Brain microvascular endothelial cell (primary cell): ENCODE measurements at regions not wholly inside any gene's neighbourhood (a gene's known extent, or its start where the extent isn't known, plus 50 kb on each side); places are given as distances from the start of the nearest gene placed in this dataset.

Experiments
- DNase-seq: peaks from one replicate; pipeline ENCODE4 v3.0.0-alpha.2; 2020
- H3K27ac ChIP-seq: fragments of 250-450 bp; sonication (Bioruptor Pico); 2 replicates; pipeline ENCODE4 v1.5.1; 2020; ENCODE audit warnings: mild to moderate bottlenecking, moderate library complexity
- H3K27me3 ChIP-seq: fragments of 250-450 bp; sonication (Bioruptor Pico); replicated peaks from 2 replicates; pipeline ENCODE4 v1.5.1; 2020; ENCODE audit warnings: mild to moderate bottlenecking
- H3K36me3 ChIP-seq: fragments of 250-450 bp; sonication (Bioruptor Pico); replicated peaks from 2 replicates; pipeline ENCODE4 v1.5.1; 2020; ENCODE audit warnings: mild to moderate bottlenecking
- H3K4me3 ChIP-seq: 2 replicates; pipeline ENCODE4 v1.5.1; 2011; ENCODE audit warnings: low read depth, mild to moderate bottlenecking, control low read depth, low read length, moderate library complexity
- in situ Hi-C: cut with HindIII; loops from 2 replicates; pipeline ENCODE4 v1.10.0; 2017; ENCODE audit warnings: low sequenced_read_pairs, low pct_ligation_motif_present
- TF ChIP-seq, protein P1 (sequence below): IDR thresholded peaks from 2 replicates; pipeline ENCODE4 v1.5.1; 2011; ENCODE audit warnings: low read depth, mild to moderate bottlenecking, moderate library complexity, low read length, control low read depth, inconsistent platforms; ENCODE audit errors: missing control alignments

DNA sequence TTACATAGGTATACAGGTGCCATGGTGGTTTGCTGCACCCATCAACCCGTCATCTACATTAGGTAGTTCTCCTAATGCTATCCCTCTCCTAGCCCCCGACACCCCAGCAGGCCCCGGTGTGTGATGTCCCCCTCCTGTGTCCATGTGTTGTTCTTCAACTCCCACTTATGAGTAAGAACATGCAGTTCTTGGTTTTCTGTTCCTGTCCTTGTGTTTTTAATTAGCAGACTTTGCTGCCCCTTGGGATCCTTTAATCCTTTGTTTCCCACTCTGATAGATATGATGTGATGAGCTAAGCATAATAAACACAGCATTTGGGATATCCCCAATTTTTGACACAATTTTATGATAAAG, 71.1 kb upstream of the PALS2 start:
- Histone ChIP-seq H3K27ac (no peak overlapping the region), H3K27me3 (peaks cover 2% of the 10 kb centered on the region), H3K4me3 (no peak overlapping the region), H3K36me3 (no peaks in the 10 kb centered on the region)
- DNase-seq, result no peak
- in situ Hi-C loops, result no loop called here
- TF ChIP-seq, protein P1, sequence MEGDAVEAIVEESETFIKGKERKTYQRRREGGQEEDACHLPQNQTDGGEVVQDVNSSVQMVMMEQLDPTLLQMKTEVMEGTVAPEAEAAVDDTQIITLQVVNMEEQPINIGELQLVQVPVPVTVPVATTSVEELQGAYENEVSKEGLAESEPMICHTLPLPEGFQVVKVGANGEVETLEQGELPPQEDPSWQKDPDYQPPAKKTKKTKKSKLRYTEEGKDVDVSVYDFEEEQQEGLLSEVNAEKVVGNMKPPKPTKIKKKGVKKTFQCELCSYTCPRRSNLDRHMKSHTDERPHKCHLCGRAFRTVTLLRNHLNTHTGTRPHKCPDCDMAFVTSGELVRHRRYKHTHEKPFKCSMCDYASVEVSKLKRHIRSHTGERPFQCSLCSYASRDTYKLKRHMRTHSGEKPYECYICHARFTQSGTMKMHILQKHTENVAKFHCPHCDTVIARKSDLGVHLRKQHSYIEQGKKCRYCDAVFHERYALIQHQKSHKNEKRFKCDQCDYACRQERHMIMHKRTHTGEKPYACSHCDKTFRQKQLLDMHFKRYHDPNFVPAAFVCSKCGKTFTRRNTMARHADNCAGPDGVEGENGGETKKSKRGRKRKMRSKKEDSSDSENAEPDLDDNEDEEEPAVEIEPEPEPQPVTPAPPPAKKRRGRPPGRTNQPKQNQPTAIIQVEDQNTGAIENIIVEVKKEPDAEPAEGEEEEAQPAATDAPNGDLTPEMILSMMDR, result no peak

DNA sequence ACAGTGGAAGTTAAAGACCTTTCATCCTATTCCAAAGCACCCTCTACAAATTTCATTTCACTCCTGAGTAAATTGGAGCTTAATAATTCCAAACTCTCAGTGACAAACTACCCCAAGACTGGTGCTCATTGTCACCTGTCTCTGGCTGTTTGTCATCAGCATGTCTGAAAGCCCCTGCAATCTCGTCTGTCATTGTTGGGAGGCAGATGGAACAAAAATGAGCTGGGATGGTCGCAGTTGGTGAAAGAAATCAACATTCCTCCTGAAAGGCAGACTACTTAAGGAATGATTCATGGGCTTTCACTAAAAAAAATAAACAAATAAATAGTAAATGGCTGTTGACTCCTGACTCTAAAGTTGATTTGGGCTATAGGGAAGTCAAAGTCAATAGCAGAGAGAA, 69.7 kb upstream of the PALS2 start:
- Histone ChIP-seq H3K27ac (no peak overlapping the region), H3K36me3 (no peaks in the 10 kb centered on the region), H3K4me3 (no peak overlapping the region), H3K27me3 (peaks cover 2% of the 10 kb centered on the region)
- in situ Hi-C loops, result no loop called here
- DNase-seq, result no peak
- TF ChIP-seq, protein P1, result no peak

DNA sequence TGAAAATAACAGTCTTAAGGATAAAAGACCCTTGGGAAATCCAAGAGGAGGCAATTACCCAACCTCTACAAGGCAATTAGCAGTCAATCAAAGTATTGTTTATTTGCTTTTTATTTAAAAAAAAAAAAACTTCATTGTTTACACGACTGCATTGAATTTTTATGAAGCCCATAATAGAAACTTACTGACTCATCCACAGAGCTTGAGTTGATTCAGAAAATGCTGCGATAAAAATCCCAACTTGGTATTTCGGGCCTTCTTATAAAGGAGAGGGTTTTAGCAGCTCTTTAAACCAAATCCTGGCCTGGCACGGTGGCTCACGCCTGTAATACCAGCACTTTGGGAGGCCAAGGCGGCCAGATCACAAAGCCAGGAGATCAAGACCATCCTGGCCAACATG, 69.2 kb upstream of the PALS2 start:
- TF ChIP-seq, protein P1, result no peak
- peaks cover 2% of the 10 kb centered on the region for H3K27me3 ChIP-seq
- in situ Hi-C loops, result no loop called here
- no peaks in the 10 kb centered on the region for H3K36me3 ChIP-seq
- no peak overlapping the region for H3K27ac ChIP-seq
- no peak overlapping the region for H3K4me3 ChIP-seq
- no peak for DNase-seq

DNA sequence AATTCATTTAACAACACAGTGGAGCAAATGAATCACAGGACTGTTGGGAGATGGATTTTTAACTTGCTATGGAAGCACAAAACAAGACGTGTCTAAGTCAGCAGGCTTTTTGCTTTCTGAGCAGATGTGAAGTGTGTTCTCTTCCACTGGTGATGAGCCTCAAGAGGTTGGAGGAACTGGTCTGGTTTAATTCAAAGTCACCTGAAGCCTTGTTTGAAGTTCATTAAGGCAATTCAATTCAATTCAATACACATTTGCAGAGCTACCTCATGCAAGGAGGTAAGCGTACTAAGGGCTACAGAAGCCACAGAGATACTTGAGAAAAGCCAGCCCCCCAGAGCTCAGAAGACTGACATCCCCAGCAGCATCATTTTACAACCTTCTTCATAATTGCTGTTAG, 68.4 kb upstream of the PALS2 start:
- Histone ChIP-seq H3K27ac (no peak overlapping the region), H3K36me3 (no peaks in the 10 kb centered on the region), H3K4me3 (no peak overlapping the region), H3K27me3 (no peaks in the 10 kb centered on the region)
- TF ChIP-seq, protein P1, result no peak
- no peak for DNase-seq
- in situ Hi-C loops, result no loop called here

DNA sequence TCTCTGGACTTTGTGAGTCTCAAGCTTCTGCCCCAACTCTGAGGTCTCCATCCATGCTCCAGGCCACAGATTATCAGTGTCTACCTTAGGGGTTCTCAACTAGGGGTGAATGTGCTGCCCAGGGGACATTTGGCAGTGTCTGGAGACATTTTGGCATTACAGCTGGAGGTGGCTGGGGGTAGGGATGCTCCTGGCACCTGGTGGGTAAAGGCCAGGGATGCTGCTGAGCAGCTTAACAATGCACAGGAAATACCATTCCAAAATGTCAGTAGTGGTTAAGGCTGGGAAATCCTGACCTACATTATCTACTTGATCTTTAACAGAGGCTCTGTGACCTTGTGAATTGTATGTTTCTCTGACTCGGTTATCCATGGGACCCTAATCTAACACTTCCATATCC, 67.3 kb upstream of the PALS2 start:
- Histone ChIP-seq H3K4me3 (no peak overlapping the region), H3K27ac (no peak overlapping the region), H3K27me3 (no peaks in the 10 kb centered on the region), H3K36me3 (no peaks in the 10 kb centered on the region)
- TF ChIP-seq, protein P1, result no peak
- DNase-seq, result no peak
- in situ Hi-C loops, result no loop called here

DNA sequence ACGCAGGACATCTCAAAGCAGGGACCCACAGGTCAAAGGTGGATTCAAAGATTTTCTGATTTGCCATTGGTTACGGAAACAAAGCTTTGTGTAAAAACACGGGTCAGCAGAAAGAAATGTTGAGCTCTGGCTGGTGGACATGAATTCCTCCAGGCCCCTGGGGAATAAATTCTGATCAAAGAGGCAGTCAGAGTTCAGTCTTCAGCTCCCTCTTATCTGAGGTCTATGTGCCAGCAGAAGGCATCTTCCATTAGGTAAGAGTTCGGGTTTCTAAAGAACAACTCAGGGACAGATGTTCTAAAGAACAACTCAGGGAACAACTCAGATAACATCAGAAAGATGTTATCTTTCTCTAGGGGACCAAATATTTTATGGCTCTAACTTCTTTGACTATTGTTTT, 64.9 kb upstream of the PALS2 start:
- in situ Hi-C loops, result no loop called here
- no peaks in the 10 kb centered on the region for H3K27me3 ChIP-seq
- no peak overlapping the region for H3K4me3 ChIP-seq
- DNase-seq, result no peak
- TF ChIP-seq, protein P1, result no peak
- no peak overlapping the region for H3K27ac ChIP-seq
- no peaks in the 10 kb centered on the region for H3K36me3 ChIP-seq
